ENCODE measurements at regions not wholly inside any gene's neighbourhood (a gene's known extent, or its start where the extent isn't known, plus 50 kb on each side); places are given as distances from the start of the nearest gene placed in this dataset.

DNA sequence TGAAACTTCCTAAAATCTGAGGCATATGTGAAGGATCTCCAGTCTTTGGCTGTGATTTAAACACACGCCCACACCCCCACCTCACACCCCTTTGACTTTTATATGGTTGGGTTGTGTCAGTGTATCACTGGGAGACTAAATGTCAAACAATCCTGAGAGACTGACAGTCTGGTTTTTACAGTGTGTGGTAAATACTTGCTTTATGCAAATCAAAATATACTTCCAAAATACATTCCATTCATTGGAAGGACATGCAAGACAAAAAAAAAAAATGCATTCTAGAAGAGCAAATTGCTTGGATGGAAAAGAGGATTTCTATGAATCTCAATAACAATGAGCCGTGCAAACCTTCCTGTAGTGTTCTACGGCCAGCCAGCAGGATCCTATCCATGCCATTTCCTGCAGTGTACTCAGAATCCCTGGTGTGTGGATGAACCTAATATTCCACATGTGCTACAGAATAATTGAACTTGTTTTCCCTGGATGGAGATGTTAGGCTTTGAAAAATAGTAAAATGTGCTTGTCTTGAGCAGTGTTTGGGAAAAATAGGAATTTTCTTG is 602.1 kb upstream of the GOT2 start:
- no peak for TF ChIP-seq POLR2AphosphoS5 (IDR thresholded peaks at IDR 0.05; ENCODE audit: low read depth, low read length)
- no peak for TF ChIP-seq TAF1 (IDR thresholded peaks at IDR 0.05; ENCODE audit: borderline replicate concordance, insufficient read depth, low read length)
- no peak for TF ChIP-seq FOXP2 (optimal IDR thresholded peaks at IDR 0.05; ENCODE audit: borderline replicate concordance, extremely low read depth, extremely low read length, insufficient read depth)
- no peak for TF ChIP-seq SIN3A (IDR thresholded peaks at IDR 0.05; ENCODE audit: borderline replicate concordance, insufficient read depth, low read length)
- TF ChIP-seq, protein P1, sequence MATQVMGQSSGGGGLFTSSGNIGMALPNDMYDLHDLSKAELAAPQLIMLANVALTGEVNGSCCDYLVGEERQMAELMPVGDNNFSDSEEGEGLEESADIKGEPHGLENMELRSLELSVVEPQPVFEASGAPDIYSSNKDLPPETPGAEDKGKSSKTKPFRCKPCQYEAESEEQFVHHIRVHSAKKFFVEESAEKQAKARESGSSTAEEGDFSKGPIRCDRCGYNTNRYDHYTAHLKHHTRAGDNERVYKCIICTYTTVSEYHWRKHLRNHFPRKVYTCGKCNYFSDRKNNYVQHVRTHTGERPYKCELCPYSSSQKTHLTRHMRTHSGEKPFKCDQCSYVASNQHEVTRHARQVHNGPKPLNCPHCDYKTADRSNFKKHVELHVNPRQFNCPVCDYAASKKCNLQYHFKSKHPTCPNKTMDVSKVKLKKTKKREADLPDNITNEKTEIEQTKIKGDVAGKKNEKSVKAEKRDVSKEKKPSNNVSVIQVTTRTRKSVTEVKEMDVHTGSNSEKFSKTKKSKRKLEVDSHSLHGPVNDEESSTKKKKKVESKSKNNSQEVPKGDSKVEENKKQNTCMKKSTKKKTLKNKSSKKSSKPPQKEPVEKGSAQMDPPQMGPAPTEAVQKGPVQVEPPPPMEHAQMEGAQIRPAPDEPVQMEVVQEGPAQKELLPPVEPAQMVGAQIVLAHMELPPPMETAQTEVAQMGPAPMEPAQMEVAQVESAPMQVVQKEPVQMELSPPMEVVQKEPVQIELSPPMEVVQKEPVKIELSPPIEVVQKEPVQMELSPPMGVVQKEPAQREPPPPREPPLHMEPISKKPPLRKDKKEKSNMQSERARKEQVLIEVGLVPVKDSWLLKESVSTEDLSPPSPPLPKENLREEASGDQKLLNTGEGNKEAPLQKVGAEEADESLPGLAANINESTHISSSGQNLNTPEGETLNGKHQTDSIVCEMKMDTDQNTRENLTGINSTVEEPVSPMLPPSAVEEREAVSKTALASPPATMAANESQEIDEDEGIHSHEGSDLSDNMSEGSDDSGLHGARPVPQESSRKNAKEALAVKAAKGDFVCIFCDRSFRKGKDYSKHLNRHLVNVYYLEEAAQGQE (IDR thresholded peaks at IDR 0.05; ENCODE audit: insufficient read depth in 1 of 2, low read depth in 2 of 2, low read length in 2 of 2), result no peak

All from PFSK-1 (cell line).